Endodermal cell (in vitro differentiated cells): ENCODE measurements at regions not wholly inside any gene's neighbourhood (a gene's known extent, or its start where the extent isn't known, plus 50 kb on each side); places are given as distances from the start of the nearest gene placed in this dataset.

Experiments used
- DNase-seq: peaks from one replicate; pipeline ENCODE4 v3.0.0-alpha.2; 2017
- H3K27ac ChIP-seq: 2 replicates; pipeline ENCODE4 v1.5.1; 2013; ENCODE audit warnings: mild to moderate bottlenecking, low read depth, low read length, moderate library complexity
- H3K27me3 ChIP-seq: 2 replicates; pipeline ENCODE4 v1.6.1; 2013; ENCODE audit warnings: mild to moderate bottlenecking, low read length, moderate library complexity; ENCODE audit not compliant: insufficient read depth, control insufficient read depth, poor library complexity, severe bottlenecking
- H3K36me3 ChIP-seq: 2 replicates; pipeline ENCODE4 v1.7.0; 2013; ENCODE audit warnings: mild to moderate bottlenecking, low read length, moderate library complexity; ENCODE audit not compliant: control insufficient read depth, insufficient read depth
- H3K4me1 ChIP-seq: one replicate; pipeline ENCODE4 v1.7.0; 2013; ENCODE audit warnings: low read length; ENCODE audit not compliant: control insufficient read depth, insufficient read depth
- H3K4me3 ChIP-seq: 2 replicates; pipeline ENCODE4 v1.5.1; 2013; ENCODE audit warnings: mild to moderate bottlenecking, low read length, moderate library complexity
- H3K9ac ChIP-seq: 2 replicates; pipeline ENCODE4 v1.6.1; 2013; ENCODE audit warnings: mild to moderate bottlenecking, low read length, moderate library complexity; ENCODE audit not compliant: poor library complexity, severe bottlenecking; ENCODE audit errors: extremely low read depth
- H3K9me3 ChIP-seq: 2 replicates; pipeline ENCODE4 v1.6.1; 2013; ENCODE audit warnings: mild to moderate bottlenecking, low read length, moderate library complexity; ENCODE audit not compliant: control insufficient read depth
- H3K27ac Mint-ChIP-seq: 2 replicates; pipeline ENCODE4 v1.8.0; 2020; ENCODE audit warnings: mixed read lengths
- H3K27me3 Mint-ChIP-seq: 2 replicates; pipeline ENCODE4 v1.8.0; 2021; ENCODE audit warnings: mild to moderate bottlenecking, mixed read lengths; ENCODE audit not compliant: insufficient read depth
- H3K36me3 Mint-ChIP-seq: 2 replicates; pipeline ENCODE4 v1.8.0; 2020; ENCODE audit warnings: low read depth, mixed read lengths
- H3K4me1 Mint-ChIP-seq: 2 replicates; pipeline ENCODE4 v1.8.0; 2020; ENCODE audit warnings: mixed read lengths
- H3K4me3 Mint-ChIP-seq: 2 replicates; pipeline ENCODE4 v1.8.0; 2020; ENCODE audit warnings: mild to moderate bottlenecking, moderate library complexity, mixed read lengths
- H3K9me3 Mint-ChIP-seq: 2 replicates; pipeline ENCODE4 v1.8.0; 2020; ENCODE audit warnings: mild to moderate bottlenecking, mixed read lengths
- CTCF ChIP-seq: fragments of 200-600 bp; sonication (generic); conservative IDR thresholded peaks from 2 replicates; pipeline ENCODE4 v1.5.0; 2021; ENCODE audit warnings: antibody characterized with exemption, mild to moderate bottlenecking
- WGBS, 2 experiments: methylation state at CpG; one replicate each; pipeline versions ENCODE4 v1.1.5 to v1.1.7; 2013; ENCODE audit warnings: missing lambda C conversion rate in 2 of 2, mixed read lengths in 1 of 2; ENCODE audit not compliant: insufficient coverage in 1 of 2, insufficient read length in 1 of 2; 5-methylcytosine and 5-hydroxymethylcytosine counted together

- no peak overlapping the region for H3K27ac Mint-ChIP-seq
- H3K9me3 ChIP-seq: no peaks in the 10 kb centered on the region
- no peak overlapping the region for H3K4me3 ChIP-seq
- H3K27me3 ChIP-seq: no peaks in the 10 kb centered on the region
- no peak overlapping the region for H3K9ac ChIP-seq
- DNase-seq: no peak
- H3K4me3 Mint-ChIP-seq: no peak overlapping the region
- no peak overlapping the region for H3K27ac ChIP-seq
- TF ChIP-seq CTCF: no peak
- H3K4me1 Mint-ChIP-seq: peaks cover 12% of the 10 kb centered on the region
- H3K36me3 ChIP-seq: no peaks in the 10 kb centered on the region
- peaks cover 5% of the 10 kb centered on the region for H3K9me3 Mint-ChIP-seq
- no peaks in the 10 kb centered on the region for H3K4me1 ChIP-seq
- 80 to 100% methylated on average over 1 of the region's 1 CpG for WGBS, 2 experiments
- peaks cover 3% of the 10 kb centered on the region for H3K36me3 Mint-ChIP-seq
- H3K27me3 Mint-ChIP-seq: no peaks in the 10 kb centered on the region
Observed at GRCh38 chr6:121756666-121757065, 321.2 kb downstream of the GJA1 start.

GRCh38 chr6:121759370-121759769, 323.9 kb downstream of the GJA1 start:
- Mint-ChIP-seq H3K27me3 (no peaks in the 10 kb centered on the region), H3K4me1 (peaks cover 12% of the 10 kb centered on the region), H3K27ac (no peak overlapping the region), H3K36me3 (peaks cover 7% of the 10 kb centered on the region), H3K4me3 (no peak overlapping the region), H3K9me3 (peaks cover 13% of the 10 kb centered on the region)
- H3K4me3 ChIP-seq: no peak overlapping the region
- no peaks in the 10 kb centered on the region for H3K9me3 ChIP-seq
- H3K27ac ChIP-seq: no peak overlapping the region
- H3K27me3 ChIP-seq: no peaks in the 10 kb centered on the region
- WGBS, 2 experiments: 93% methylated on average over 1 of the region's 1 CpG; no CpG with 5 or more reads in 1 of the 2 experiments
- H3K36me3 ChIP-seq: no peaks in the 10 kb centered on the region
- TF ChIP-seq CTCF: no peak
- no peaks in the 10 kb centered on the region for H3K4me1 ChIP-seq
- no peak overlapping the region for H3K9ac ChIP-seq
- no peak for DNase-seq

GRCh38 chr6:121760191-121760590, 324.7 kb downstream of the GJA1 start:
- Histone ChIP-seq H3K9ac (no peak overlapping the region), H3K27ac (no peak overlapping the region), H3K4me3 (no peak overlapping the region), H3K27me3 (no peaks in the 10 kb centered on the region), H3K9me3 (no peaks in the 10 kb centered on the region), H3K4me1 (no peaks in the 10 kb centered on the region), H3K36me3 (no peaks in the 10 kb centered on the region)
- Mint-ChIP-seq H3K27me3 (no peaks in the 10 kb centered on the region), H3K36me3 (peaks cover 7% of the 10 kb centered on the region), H3K4me1 (peaks cover 12% of the 10 kb centered on the region), H3K4me3 (no peak overlapping the region), H3K27ac (peak overlapping the region; percentile 64), H3K9me3 (peaks cover 13% of the 10 kb centered on the region)
- 86 to 93% methylated on average over 10 to 11 of the region's 11 CpGs for WGBS, 2 experiments
- TF ChIP-seq CTCF: no peak
- no peak for DNase-seq
